Stomach (tissue), 8 donors: ENCODE measurements at regions not wholly inside any gene's neighbourhood (a gene's known extent, or its start where the extent isn't known, plus 50 kb on each side); places are given as distances from the start of the nearest gene placed in this dataset.

Experiments
- DNase-seq, 2 donors: peaks; one replicate each; pipeline versions ENCODE4 v3.0.0 to v3.0.0-alpha.2; 2013 to 2019
- H3K27ac ChIP-seq, 5 donors: fragments of 200-600 bp in 4 of 5; sonication (generic) in 4 of 5; one replicate each; pipeline ENCODE4 v1.5.1; 2013 to 2019; ENCODE audit warnings: mild to moderate bottlenecking in 1 of 5, moderate library complexity in 1 of 5
- H3K27me3 ChIP-seq, 3 donors: fragments of 200-600 bp; sonication (generic); one replicate each; pipeline ENCODE4 v1.5.1; 2017 to 2019; ENCODE audit warnings: mixed run types in 1 of 3
- H3K36me3 ChIP-seq, 4 donors: fragments of 200-600 bp; sonication (generic); 1 replicate in 3 of 4; 2 replicates in 1 of 4; pipeline ENCODE4 v1.5.1; 2016 to 2019
- H3K4me1 ChIP-seq, 4 donors: fragments of 200-600 bp; sonication (generic); one replicate each; pipeline ENCODE4 v1.5.1; 2016 to 2019
- H3K4me3 ChIP-seq, 4 donors: fragments of 200-600 bp; sonication (generic) in 3 of 4; one replicate each; pipeline ENCODE4 v1.5.1; 2016 to 2019; ENCODE audit warnings: mild to moderate bottlenecking in 1 of 4
- H3K9me3 ChIP-seq, 4 donors: fragments of 200-600 bp; sonication (generic); one replicate each; pipeline ENCODE4 v1.5.1; 2016 to 2019
- EP300 ChIP-seq: sonication (generic); formaldehyde crosslinking; IDR thresholded peaks from one replicate; pipeline ENCODE4 v1.6.1; 2017; ENCODE audit warnings: antibody characterized with exemption
- POLR2A ChIP-seq, 4 donors: fragments of 450-650 bp; IDR thresholded peaks; one replicate each; pipeline ENCODE4 v1.6.1; 2016; ENCODE audit warnings: antibody characterized with exemption in 4 of 4, control low read depth in 2 of 4, mild to moderate bottlenecking in 1 of 4, moderate library complexity in 1 of 4
- POLR2AphosphoS5 ChIP-seq, 3 donors: sonication (generic); formaldehyde crosslinking; IDR thresholded peaks; one replicate each; pipeline ENCODE4 v1.6.1; 2016; ENCODE audit warnings: antibody characterized with exemption in 3 of 3
- WGBS, 5 donors: extraction: QIAGEN DNeasy Blood & Tissue Kit in 3 of 5; methylation state at CpG; one replicate each; pipeline versions ENCODE4 v1.1.5 to v1.1.7; 2013 to 2018; 5-methylcytosine and 5-hydroxymethylcytosine counted together
- intact Hi-C: fragments of 100-400 bp; cut with DNase I; formaldehyde crosslinking; loops from one replicate; pipeline ENCODE4 v1.15.1; 2023; ENCODE audit warnings: low total_unique reads
- TF ChIP-seq, protein P1 (sequence below), 7 experiments: fragments of 450-650 bp in 4 of 7; fragments of 200-600 bp in 3 of 7; sonication (generic) in 3 of 7; IDR thresholded peaks; one replicate each; pipeline ENCODE4 v1.5.1; 2016 to 2019; ENCODE audit warnings: antibody characterized with exemption in 7 of 7, control low read depth in 2 of 7, mild to moderate bottlenecking in 1 of 7
- donor health status: healthy with polysubstance abuse.
- donor health status: Bipolar disorder and iron deficiency.
- donor health status: healthy.

DNA sequence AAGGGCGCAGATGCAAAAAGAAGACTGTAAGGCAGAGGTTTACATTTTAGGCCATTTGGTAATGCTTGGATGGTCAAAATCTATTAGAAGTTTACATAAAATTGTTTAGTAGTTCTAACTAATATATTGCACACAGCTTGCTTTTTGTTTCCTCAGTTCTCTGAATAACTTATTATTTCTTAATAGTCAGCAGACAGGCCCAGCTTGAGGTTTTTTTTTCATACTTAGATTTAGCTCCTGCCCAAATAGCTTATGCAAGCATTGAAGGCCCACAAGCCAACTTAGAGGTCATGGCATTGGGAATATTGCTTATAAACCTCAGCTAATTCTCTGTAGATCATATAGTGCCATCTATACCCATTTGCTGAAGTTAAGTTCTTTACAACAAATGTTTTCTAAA is 172.5 kb downstream of the RAP2B start:
- 83 to 98% (median 92%) methylated on average over 1 of the region's 1 CpG for WGBS, 5 donors
- H3K4me1 ChIP-seq: no peaks in the 10 kb centered on the region
- H3K27me3 ChIP-seq: no peaks in the 10 kb centered on the region
- no peak for TF ChIP-seq POLR2AphosphoS5 (IDR thresholded peaks at IDR 0.05)
- no peak for TF ChIP-seq POLR2A (IDR thresholded peaks at IDR 0.05)
- TF ChIP-seq, protein P1, sequence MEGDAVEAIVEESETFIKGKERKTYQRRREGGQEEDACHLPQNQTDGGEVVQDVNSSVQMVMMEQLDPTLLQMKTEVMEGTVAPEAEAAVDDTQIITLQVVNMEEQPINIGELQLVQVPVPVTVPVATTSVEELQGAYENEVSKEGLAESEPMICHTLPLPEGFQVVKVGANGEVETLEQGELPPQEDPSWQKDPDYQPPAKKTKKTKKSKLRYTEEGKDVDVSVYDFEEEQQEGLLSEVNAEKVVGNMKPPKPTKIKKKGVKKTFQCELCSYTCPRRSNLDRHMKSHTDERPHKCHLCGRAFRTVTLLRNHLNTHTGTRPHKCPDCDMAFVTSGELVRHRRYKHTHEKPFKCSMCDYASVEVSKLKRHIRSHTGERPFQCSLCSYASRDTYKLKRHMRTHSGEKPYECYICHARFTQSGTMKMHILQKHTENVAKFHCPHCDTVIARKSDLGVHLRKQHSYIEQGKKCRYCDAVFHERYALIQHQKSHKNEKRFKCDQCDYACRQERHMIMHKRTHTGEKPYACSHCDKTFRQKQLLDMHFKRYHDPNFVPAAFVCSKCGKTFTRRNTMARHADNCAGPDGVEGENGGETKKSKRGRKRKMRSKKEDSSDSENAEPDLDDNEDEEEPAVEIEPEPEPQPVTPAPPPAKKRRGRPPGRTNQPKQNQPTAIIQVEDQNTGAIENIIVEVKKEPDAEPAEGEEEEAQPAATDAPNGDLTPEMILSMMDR (IDR thresholded peaks at IDR 0.05): no peak
- H3K4me3 ChIP-seq: no peak overlapping the region
- intact Hi-C loops: no loop called here
- H3K27ac ChIP-seq: no peak overlapping the region
- no peak for DNase-seq
- H3K36me3 ChIP-seq: no peaks in the 10 kb centered on the region
- H3K9me3 ChIP-seq: no peaks in the 10 kb centered on the region

DNA sequence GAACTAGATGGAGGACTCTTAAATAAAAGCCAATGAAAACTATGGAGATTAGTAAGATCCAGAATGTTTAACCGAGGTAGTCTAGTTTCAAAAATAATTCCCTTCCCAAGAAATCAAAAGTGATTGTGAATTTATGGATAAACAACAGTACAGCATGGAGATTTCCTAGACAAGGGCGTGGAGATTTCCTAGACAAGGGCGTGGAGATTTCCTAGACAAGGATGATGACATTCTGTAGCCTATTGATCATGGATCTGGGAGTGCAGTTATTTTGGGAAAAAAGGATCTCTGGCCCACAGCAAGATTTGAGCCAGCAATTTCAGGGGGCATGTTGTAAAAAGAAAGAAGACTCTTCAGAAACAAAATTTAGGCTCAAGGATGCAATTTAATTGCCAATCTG is 175.3 kb downstream of the RAP2B start:
- Histone ChIP-seq H3K4me1 (no peaks in the 10 kb centered on the region), H3K9me3 (peaks cover 0 to 10% (median 4%) of the 10 kb centered on the region in 4 donors), H3K27me3 (no peaks in the 10 kb centered on the region), H3K36me3 (no peaks in the 10 kb centered on the region), H3K27ac (no peak overlapping the region), H3K4me3 (no peak overlapping the region)
- TF ChIP-seq POLR2AphosphoS5 (IDR thresholded peaks at IDR 0.05) (no peak), EP300 (no peak), POLR2A (IDR thresholded peaks at IDR 0.05) (no peak)
- 73 to 85% (median 74%) methylated on average over 3 of the region's 3 CpGs for WGBS, 5 donors
- DNase-seq: no peak
- intact Hi-C loops: no loop called here

DNA sequence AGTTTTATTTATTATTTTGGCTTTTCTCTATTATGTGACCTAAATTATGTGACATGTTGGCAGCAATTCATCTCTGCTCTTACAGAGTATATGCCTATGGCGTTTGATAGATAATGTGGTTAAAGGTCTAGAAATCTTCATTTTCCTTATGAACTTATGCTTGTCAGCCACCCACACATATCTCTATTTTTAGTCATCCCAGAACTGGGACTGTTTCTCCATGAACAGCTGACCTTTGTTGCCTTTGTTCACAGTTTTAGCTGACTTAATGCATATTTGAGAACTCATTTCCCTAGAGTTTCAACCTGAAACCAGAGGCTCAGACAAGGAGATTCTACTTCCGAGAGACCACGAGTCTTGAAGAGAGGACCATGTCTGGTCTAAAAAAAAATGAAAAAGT is 176.5 kb downstream of the RAP2B start:
- 58 to 84% (median 77%) methylated on average over 3 of the region's 3 CpGs for WGBS, 5 donors
- Histone ChIP-seq H3K27ac (no peak overlapping the region), H3K4me3 (no peak overlapping the region), H3K4me1 (no peaks in the 10 kb centered on the region), H3K9me3 (peaks cover 0 to 10% (median 4%) of the 10 kb centered on the region in 4 donors), H3K27me3 (no peaks in the 10 kb centered on the region), H3K36me3 (no peaks in the 10 kb centered on the region)
- intact Hi-C loops: no loop called here
- TF ChIP-seq, protein P1 (IDR thresholded peaks at IDR 0.05): no peak
- no peak for TF ChIP-seq EP300
- no peak for TF ChIP-seq POLR2A (IDR thresholded peaks at IDR 0.05)
- no peak for TF ChIP-seq POLR2AphosphoS5 (IDR thresholded peaks at IDR 0.05)
- peak in 1 of 2 donors; percentile 40 for DNase-seq

DNA sequence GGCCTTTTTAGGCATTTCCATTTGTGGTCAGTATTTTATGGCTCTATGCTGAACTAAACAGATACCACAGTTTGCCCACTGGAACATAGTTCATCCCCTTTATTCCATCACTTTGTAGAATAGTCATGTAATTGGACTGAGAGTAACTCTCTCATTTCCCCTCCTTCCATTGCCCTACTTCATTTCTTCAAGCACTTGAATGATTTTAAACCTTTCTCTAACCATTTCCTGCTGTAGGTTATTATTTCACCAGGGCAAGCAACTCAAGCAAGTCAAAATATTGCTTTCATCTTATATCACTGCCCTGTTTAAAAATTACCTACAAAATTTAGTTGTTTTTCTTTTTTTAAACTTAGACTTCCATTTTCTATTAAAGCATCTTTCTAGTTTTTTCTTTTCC is 177.0 kb downstream of the RAP2B start:
- intact Hi-C loops: no loop called here
- H3K4me1 ChIP-seq: no peaks in the 10 kb centered on the region
- H3K27ac ChIP-seq: no peak overlapping the region
- H3K9me3 ChIP-seq: peaks cover 0 to 10% (median 4%) of the 10 kb centered on the region in 4 donors
- DNase-seq: no peak
- TF ChIP-seq EP300 (no peak), POLR2A (IDR thresholded peaks at IDR 0.05) (no peak), POLR2AphosphoS5 (IDR thresholded peaks at IDR 0.05) (no peak)
- TF ChIP-seq, protein P1 (IDR thresholded peaks at IDR 0.05): no peak
- no peaks in the 10 kb centered on the region for H3K27me3 ChIP-seq
- no peaks in the 10 kb centered on the region for H3K36me3 ChIP-seq
- no peak overlapping the region for H3K4me3 ChIP-seq

DNA sequence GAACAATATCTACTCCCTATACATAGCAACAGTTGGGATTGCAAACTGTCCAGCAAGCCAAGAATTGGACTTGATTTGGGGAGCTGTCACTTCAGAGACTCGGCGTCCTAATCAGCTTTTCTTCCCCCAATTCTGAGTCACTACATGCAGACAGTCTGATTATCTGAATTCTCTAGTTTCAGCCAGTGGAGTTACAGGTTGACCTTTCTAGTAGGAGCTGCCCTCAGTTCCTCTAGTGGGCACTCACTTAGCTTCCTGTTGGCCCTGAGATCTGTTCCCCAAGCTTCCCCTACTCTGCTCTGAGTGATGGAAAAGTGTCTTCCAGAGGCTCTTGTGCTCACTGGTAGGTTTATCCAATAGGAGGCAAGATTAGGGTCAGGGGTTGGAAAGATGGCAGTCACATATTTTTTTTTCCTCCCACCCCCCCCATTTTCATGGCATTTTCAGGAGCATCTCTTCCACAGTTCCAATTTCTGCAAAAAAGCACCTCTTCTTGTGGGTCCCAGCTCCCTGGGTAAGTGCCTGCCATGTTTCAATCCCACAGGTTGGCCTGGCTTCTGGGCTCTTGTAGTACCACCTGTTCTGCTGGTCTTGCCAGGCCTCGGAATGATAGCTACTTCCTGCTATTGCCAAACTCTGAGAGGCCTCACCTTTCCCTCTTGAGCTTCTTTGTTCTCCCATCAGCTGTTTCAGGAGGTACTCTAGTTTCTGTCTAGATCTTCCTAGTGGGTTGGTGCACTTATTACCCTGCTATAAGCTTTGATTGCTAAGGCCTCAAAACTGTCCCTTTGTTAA is 182.2 kb downstream of the RAP2B start:
- Histone ChIP-seq H3K27ac (no peak overlapping the region), H3K4me1 (no peaks in the 10 kb centered on the region), H3K36me3 (no peaks in the 10 kb centered on the region), H3K9me3 (peaks cover 0 to 20% (median 8%) of the 10 kb centered on the region in 4 donors), H3K4me3 (no peak overlapping the region), H3K27me3 (no peaks in the 10 kb centered on the region)
- intact Hi-C loops: no loop called here
- WGBS, 5 donors: 67 to 83% (median 80%) methylated on average over 3 of the region's 3 CpGs
- DNase-seq: no peak
- no peak for TF ChIP-seq EP300
- TF ChIP-seq POLR2A (IDR thresholded peaks at IDR 0.05): no peak
- TF ChIP-seq, protein P1 (IDR thresholded peaks at IDR 0.05): no peak
- no peak for TF ChIP-seq POLR2AphosphoS5 (IDR thresholded peaks at IDR 0.05)
